ENCODE measurements at regions not wholly inside any gene's neighbourhood (a gene's known extent, or its start where the extent isn't known, plus 50 kb on each side); places are given as distances from the start of the nearest gene placed in this dataset.
"Not testable (repeated sequence)": the region's sequence is repeated elsewhere in the genome, so short reads cannot be mapped to it uniquely, and the experiment has no call there.

- no peak overlapping the region for H3K27ac ChIP-seq
- TF ChIP-seq CTCF (conservative IDR thresholded peaks at IDR 0.05) (no peak), ZFX (IDR thresholded peaks at IDR 0.05) (no peak)
Observed at GRCh38 chr12:4140581-4141301, 132.8 kb upstream of the CCND2 start.

DNA sequence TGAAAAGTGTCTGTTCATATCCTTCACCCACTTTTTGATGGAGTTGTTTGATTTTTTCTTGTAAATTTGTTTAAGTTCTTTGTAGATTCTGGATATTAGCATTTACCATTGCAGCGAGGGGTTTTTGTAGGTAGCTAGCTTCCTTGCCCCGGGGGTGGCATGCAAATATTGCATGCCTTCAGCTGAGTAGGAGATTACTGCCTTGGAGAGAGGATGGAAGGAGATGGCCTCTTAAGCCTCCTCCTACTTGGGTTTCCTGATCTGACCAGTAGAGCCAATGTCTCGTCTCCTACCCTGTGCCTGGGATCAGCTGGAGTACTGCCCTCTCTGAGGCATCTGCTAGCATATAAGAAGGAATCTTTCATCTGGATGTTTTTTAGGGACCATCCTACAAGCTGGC is 134.4 kb upstream of the CCND2 start:
- no peak for TF ChIP-seq CTCF (conservative IDR thresholded peaks at IDR 0.05)
- TF ChIP-seq ZFX (IDR thresholded peaks at IDR 0.05) = no peak

GRCh38 chr12:4138532-4138931 is 135.0 kb upstream of the CCND2 start:
- not testable (repeated sequence) for H3K27ac ChIP-seq

More for the DNA sequence above, 134.4 kb upstream of the CCND2 start:
- H3K27ac ChIP-seq = no peak overlapping the region

GRCh38 chr12:4138051-4138450 is 135.5 kb upstream of the CCND2 start:
- no peak overlapping the region for H3K27ac ChIP-seq
- TF ChIP-seq ZFX (IDR thresholded peaks at IDR 0.05) (no peak), CTCF (conservative IDR thresholded peaks at IDR 0.05) (no peak)

DNA sequence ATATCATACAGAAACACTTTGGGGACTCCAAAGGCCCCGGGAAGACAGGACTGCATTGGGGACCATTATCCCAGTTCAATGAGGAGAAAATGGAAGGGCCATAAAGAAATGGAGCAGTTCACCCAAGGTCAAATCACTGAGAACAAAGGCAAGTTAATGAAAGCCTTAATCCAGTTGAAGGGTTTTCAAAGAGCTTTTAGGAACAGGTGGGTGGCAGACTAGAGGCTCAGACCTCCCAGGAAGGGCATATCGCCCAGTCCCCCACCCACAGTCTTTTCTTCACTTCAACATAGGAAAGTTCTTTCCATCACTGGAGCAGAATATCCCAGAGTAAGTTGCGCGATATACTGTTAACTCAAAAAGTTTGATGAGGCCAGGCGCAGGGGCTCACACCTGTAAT is 136.1 kb upstream of the CCND2 start:
- no peak overlapping the region for H3K27ac ChIP-seq
- TF ChIP-seq CTCF (conservative IDR thresholded peaks at IDR 0.05) = no peak

DNA sequence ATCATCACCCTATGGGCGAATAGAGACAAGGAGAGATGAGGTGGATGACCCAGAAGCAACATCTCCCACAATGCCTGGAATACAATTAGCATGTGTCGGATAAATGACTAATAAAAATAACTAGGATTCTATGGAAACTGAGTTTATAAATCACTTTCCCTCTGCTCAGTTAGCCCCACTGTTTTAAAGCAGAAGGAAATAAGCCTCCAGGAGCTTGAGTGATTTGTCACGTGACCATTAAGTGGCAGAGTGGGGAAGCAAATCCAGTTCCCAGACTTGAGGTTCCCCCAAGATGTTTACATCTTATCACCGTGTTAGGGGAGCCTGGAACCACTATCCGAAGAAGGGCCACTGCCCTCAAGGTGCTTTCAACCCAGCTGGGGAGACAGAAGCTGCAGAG is 136.5 kb upstream of the CCND2 start:
- TF ChIP-seq ZFX (IDR thresholded peaks at IDR 0.05) (no peak), CTCF (conservative IDR thresholded peaks at IDR 0.05) (no peak)
- H3K27ac ChIP-seq = no peak overlapping the region

DNA sequence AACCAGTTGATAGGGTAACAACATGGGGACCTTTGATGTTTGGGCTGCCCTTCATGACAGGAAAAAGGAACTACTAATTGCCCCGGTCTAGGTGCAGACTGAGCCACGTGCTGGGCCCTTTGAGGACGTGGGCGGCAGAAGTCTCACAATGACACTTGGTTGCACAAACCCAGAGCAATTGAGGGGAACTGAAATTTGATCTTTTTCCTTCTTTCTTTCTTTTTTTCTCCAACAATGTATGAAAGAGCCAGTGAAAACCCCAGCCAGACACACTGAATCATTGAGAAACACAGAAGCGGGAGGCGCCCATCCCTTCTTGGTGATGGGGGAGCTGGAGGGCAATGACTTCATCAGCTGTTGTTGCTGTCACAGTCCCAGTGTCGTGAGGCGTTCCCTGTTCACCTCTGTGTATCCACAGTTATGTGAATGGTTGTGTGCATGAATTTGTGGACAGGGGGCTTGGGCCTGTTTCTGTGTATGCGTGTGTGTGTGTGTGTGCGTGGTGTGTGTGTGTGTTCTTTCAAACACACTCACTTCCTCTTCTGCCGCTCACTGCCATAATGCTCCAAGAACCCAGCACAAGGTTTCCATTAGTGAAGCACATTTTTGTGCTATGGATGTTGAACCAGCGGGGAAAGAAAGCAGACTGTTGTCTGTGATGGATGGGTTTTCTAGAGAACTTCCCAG is 137.5 kb upstream of the CCND2 start:
- no peak overlapping the region for H3K27ac ChIP-seq
- TF ChIP-seq ZFX (IDR thresholded peaks at IDR 0.05) = no peak
- no peak for TF ChIP-seq CTCF (conservative IDR thresholded peaks at IDR 0.05)

All from C4-2B (cell line).